ENCODE measurements at regions not wholly inside any gene's neighbourhood (a gene's known extent, or its start where the extent isn't known, plus 50 kb on each side); places are given as distances from the start of the nearest gene placed in this dataset.

- TF ChIP-seq YY1 (IDR thresholded peaks at IDR 0.05; ENCODE audit: insufficient read depth, insufficient read length): no peak
- no peak for TF ChIP-seq SUZ12 (IDR thresholded peaks at IDR 0.05; ENCODE audit: extremely low read depth, insufficient read depth, insufficient read length)
- no peak for TF ChIP-seq ZNF274 (IDR thresholded peaks at IDR 0.05; ENCODE audit: low read depth, low read length)
Observed at GRCh38 chr2:13354031-13354430, 637.3 kb downstream of the TRIB2 start.

Measured in NT2/D1 (cell line).